ENCODE measurements at regions not wholly inside any gene's neighbourhood (a gene's known extent, or its start where the extent isn't known, plus 50 kb on each side); places are given as distances from the start of the nearest gene placed in this dataset.

DNA sequence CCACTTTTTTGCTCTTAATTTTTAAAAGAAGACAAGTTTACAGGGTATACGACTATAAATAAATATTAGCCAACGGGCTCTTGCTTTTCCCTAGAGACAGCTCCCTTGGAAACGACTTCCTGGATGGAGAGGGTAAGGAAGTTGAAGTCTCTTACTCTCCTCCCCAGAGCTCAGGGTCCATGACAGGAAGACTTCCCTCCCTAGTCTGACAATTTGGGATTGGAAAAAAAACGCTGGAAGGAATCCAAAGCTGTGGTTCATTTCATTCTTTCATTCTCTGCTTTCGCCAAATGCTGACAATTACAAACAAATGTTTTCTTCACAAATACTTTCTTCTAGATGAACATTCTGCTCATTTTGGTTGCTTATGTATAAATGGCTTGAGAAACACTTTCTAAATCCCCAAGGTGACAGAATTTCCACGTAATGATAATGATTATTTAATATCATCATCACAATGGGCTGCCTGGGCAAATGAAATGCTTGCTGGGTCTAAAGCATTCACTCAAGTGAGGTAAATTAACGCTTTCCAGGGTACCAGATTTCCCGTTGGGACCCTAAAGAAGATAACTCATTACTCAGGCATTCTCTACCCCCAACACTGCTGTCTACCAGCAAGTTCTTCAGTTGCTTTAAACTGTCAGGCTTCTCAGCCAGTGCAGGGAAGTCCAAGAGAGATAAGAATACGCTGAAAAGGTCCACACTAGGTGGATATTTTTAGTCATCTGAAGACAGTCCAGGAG is 139.8 kb upstream of the SLC30A5 start:
- intact Hi-C loops (cut with micrococcal nuclease), result no loop called here
- Histone ChIP-seq H3K4me3 (ENCODE audit: control extremely low read depth in 1 of 5, extremely low read depth in 1 of 5, insufficient read depth in 1 of 5, low read depth in 2 of 5, low read length in 4 of 5) (no peak overlapping the region), H3K9me3 (ENCODE audit: control extremely low read depth in 1 of 3, control insufficient read depth in 2 of 3, insufficient read depth in 1 of 3, low read length in 2 of 3) (no peaks in the 10 kb centered on the region), H2AFZ (ENCODE audit: insufficient read depth, low read depth, low read length, poor library complexity, severe bottlenecking) (no peak overlapping the region), H3K27ac (ENCODE audit: low read length in 2 of 2) (no peak overlapping the region), H4K20me1 (ENCODE audit: control insufficient read depth, insufficient read depth, low read length, poor library complexity, severe bottlenecking) (no peaks in the 10 kb centered on the region), H3K36me3 (replicated peaks in 1 of 2; ENCODE audit: control extremely low read depth in 1 of 2, control insufficient read depth in 1 of 2, extremely low read depth in 1 of 2, insufficient read depth in 2 of 2, low read length in 1 of 2) (no peaks in the 10 kb centered on the region), H3K9ac (ENCODE audit: low read length) (no peak overlapping the region), H3K27me3 (replicated peaks in 1 of 4; ENCODE audit: control extremely low read depth in 1 of 4, control insufficient read depth in 3 of 4, insufficient read depth in 4 of 4, low read length in 3 of 4) (no peaks in the 10 kb centered on the region), H3K4me1 (ENCODE audit: control insufficient read depth in 2 of 2, insufficient read depth in 2 of 2, low read length in 2 of 2) (no peaks in the 10 kb centered on the region), H3K4me2 (replicated peaks; ENCODE audit: low read depth, low read length, poor library complexity, severe bottlenecking) (no peak overlapping the region), H3K79me2 (ENCODE audit: control insufficient read depth, insufficient read depth, low read length) (no peaks in the 10 kb centered on the region)
- ATAC-seq (ENCODE audit: low read depth) (no peak), DNase-seq (no peak)
- Mint-ChIP-seq H3K4me3 (no peak overlapping the region), H3K27ac (no peak overlapping the region), H3K27me3 (peaks cover 6% of the 10 kb centered on the region), H3K9me3 (ENCODE audit: insufficient read depth) (no peaks in the 10 kb centered on the region), H3K4me1 (no peaks in the 10 kb centered on the region)
- POLR2A ChIA-PET, result no interaction called here
- 100% methylated on average over 2 of the region's 9 CpGs for WGBS (ENCODE audit: insufficient coverage)
- CTCF ChIA-PET, result no interaction called here
- TF ChIP-seq, protein P1, sequence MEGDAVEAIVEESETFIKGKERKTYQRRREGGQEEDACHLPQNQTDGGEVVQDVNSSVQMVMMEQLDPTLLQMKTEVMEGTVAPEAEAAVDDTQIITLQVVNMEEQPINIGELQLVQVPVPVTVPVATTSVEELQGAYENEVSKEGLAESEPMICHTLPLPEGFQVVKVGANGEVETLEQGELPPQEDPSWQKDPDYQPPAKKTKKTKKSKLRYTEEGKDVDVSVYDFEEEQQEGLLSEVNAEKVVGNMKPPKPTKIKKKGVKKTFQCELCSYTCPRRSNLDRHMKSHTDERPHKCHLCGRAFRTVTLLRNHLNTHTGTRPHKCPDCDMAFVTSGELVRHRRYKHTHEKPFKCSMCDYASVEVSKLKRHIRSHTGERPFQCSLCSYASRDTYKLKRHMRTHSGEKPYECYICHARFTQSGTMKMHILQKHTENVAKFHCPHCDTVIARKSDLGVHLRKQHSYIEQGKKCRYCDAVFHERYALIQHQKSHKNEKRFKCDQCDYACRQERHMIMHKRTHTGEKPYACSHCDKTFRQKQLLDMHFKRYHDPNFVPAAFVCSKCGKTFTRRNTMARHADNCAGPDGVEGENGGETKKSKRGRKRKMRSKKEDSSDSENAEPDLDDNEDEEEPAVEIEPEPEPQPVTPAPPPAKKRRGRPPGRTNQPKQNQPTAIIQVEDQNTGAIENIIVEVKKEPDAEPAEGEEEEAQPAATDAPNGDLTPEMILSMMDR (IDR thresholded peaks at IDR 0.05), result no peak
- TF ChIP-seq EZH2 (IDR thresholded peaks at IDR 0.05; ENCODE audit: borderline replicate concordance, insufficient read depth, low read depth, low read length, poor library complexity, severe bottlenecking), result no peak

DNA sequence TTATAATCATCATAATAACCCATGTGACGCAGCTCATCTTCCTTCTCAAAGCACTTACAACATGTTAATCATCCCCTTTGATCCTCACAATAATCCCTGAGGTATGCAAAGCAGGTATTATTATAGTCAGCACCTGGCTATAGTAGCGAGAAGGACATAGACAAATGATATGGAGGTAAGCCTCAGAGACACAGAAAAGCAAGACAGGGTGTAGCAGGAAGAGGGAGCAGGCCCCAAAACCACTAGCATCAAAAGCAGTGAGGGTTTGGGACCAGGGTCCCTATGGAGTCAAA is 139.2 kb upstream of the SLC30A5 start:
- Mint-ChIP-seq H3K27me3 (peaks cover 1% of the 10 kb centered on the region), H3K27ac (no peak overlapping the region), H3K4me1 (no peaks in the 10 kb centered on the region), H3K4me3 (no peak overlapping the region), H3K9me3 (ENCODE audit: insufficient read depth) (no peaks in the 10 kb centered on the region)
- H3K4me3 ChIP-seq (ENCODE audit: control extremely low read depth in 1 of 5, extremely low read depth in 1 of 5, insufficient read depth in 1 of 5, low read depth in 2 of 5, low read length in 4 of 5), result no peak overlapping the region
- H4K20me1 ChIP-seq (ENCODE audit: control insufficient read depth, insufficient read depth, low read length, poor library complexity, severe bottlenecking), result no peaks in the 10 kb centered on the region
- H3K27me3 ChIP-seq (replicated peaks in 1 of 4; ENCODE audit: control extremely low read depth in 1 of 4, control insufficient read depth in 3 of 4, insufficient read depth in 4 of 4, low read length in 3 of 4), result no peaks in the 10 kb centered on the region
- no peaks in the 10 kb centered on the region for H3K79me2 ChIP-seq (ENCODE audit: control insufficient read depth, insufficient read depth, low read length)
- H3K9me3 ChIP-seq (ENCODE audit: control extremely low read depth in 1 of 3, control insufficient read depth in 2 of 3, insufficient read depth in 1 of 3, low read length in 2 of 3), result no peaks in the 10 kb centered on the region
- ATAC-seq (ENCODE audit: low read depth) (no peak), DNase-seq (no peak)
- intact Hi-C loops (cut with micrococcal nuclease), result no loop called here
- 100% methylated on average over 1 of the region's 2 CpGs for WGBS (ENCODE audit: insufficient coverage)
- CTCF ChIA-PET, result no interaction called here
- H3K4me1 ChIP-seq (ENCODE audit: control insufficient read depth in 2 of 2, insufficient read depth in 2 of 2, low read length in 2 of 2), result no peaks in the 10 kb centered on the region
- no peaks in the 10 kb centered on the region for H3K36me3 ChIP-seq (replicated peaks in 1 of 2; ENCODE audit: control extremely low read depth in 1 of 2, control insufficient read depth in 1 of 2, extremely low read depth in 1 of 2, insufficient read depth in 2 of 2, low read length in 1 of 2)
- H3K27ac ChIP-seq (ENCODE audit: low read length in 2 of 2), result no peak overlapping the region
- no peak overlapping the region for H2AFZ ChIP-seq (ENCODE audit: insufficient read depth, low read depth, low read length, poor library complexity, severe bottlenecking)
- no peak overlapping the region for H3K9ac ChIP-seq (ENCODE audit: low read length)
- POLR2A ChIA-PET, result no interaction called here
- TF ChIP-seq, protein P1 (IDR thresholded peaks at IDR 0.05), result no peak
- TF ChIP-seq EZH2 (IDR thresholded peaks at IDR 0.05; ENCODE audit: borderline replicate concordance, insufficient read depth, low read depth, low read length, poor library complexity, severe bottlenecking), result no peak
- H3K4me2 ChIP-seq (replicated peaks; ENCODE audit: low read depth, low read length, poor library complexity, severe bottlenecking), result no peak overlapping the region
